ENCODE measurements at regions not wholly inside any gene's neighbourhood (a gene's known extent, or its start where the extent isn't known, plus 50 kb on each side); places are given as distances from the start of the nearest gene placed in this dataset.

GRCh38 chr14:71733210-71733883 is 198.9 kb upstream of the RGS6 start:
- no peaks in the 10 kb centered on the region for H3K27me3 ChIP-seq (ENCODE audit: control insufficient read depth in 2 of 2, insufficient read depth in 2 of 2, low read length in 2 of 2)
- H3K9me1 ChIP-seq (replicated peaks; ENCODE audit: control insufficient read depth, extremely low read depth, insufficient read depth, low read length): no peaks in the 10 kb centered on the region
- no peaks in the 10 kb centered on the region for H3K9me3 ChIP-seq (replicated peaks; ENCODE audit: control insufficient read depth, insufficient read depth, low read length)
- no peak overlapping the region for H3K4me2 ChIP-seq (ENCODE audit: insufficient read depth, low read length)
- no TSS peak for BruUV-seq (replicated peaks)
- POLR2A ChIA-PET: no interaction called here
- no peak overlapping the region for H3K27ac ChIP-seq (ENCODE audit: insufficient read depth, low read depth, low read length)
- TF ChIP-seq POLR2A (IDR thresholded peaks at IDR 0.05; ENCODE audit: low read depth, low read length) (no peak), FOS (IDR thresholded peaks at IDR 0.05; ENCODE audit: borderline replicate concordance, insufficient read depth, low read length) (no peak), JUN (IDR thresholded peaks at IDR 0.05; ENCODE audit: borderline replicate concordance, insufficient read depth, insufficient read length, low read depth) (no peak), POLR2AphosphoS5 (IDR thresholded peaks at IDR 0.05; ENCODE audit: insufficient read depth, low read depth, low read length) (no peak), EZH2 (IDR thresholded peaks at IDR 0.05; ENCODE audit: borderline replicate concordance, low read depth, low read length, severe bottlenecking) (no peak), GATA2 (IDR thresholded peaks at IDR 0.05; ENCODE audit: insufficient read depth, insufficient read length, low read depth, low read length) (no peak), MYC (IDR thresholded peaks at IDR 0.05; ENCODE audit: low read depth, low read length) (no peak), MAX (IDR thresholded peaks at IDR 0.05; ENCODE audit: insufficient read depth, insufficient read length) (no peak), CTCF (IDR thresholded peaks at IDR 0.05; ENCODE audit: extremely low read depth in 1 of 2, insufficient read depth in 1 of 2, low read depth in 1 of 2, low read length in 2 of 2) (no peak)
- no peak overlapping the region for H3K9ac ChIP-seq (replicated peaks; ENCODE audit: extremely low read depth, insufficient read depth, low read length)
- dilution Hi-C loops (cut with MboI; ENCODE audit: extremely low pct_ligation_motif_present, low sequenced_read_pairs) (no loop called here), intact Hi-C loops (cut with micrococcal nuclease) (no loop called here)
- CTCF ChIA-PET: interaction anchor here (1.2 to 1.5 kb wide), 3 partner anchors 21 to 567 kb away, joined by 3 to 7 read pairs (median 3); no protein-coding TSS in a partner anchor
- no peak overlapping the region for H3K4me3 ChIP-seq (replicated peaks in 1 of 3; ENCODE audit: insufficient read depth in 1 of 3, low read depth in 1 of 3, low read length in 3 of 3)
- no peaks in the 10 kb centered on the region for H3K79me2 ChIP-seq (ENCODE audit: control insufficient read depth, insufficient read depth, low read length)
- no peak for FAIRE-seq
- DNase-seq (ENCODE audit: low read depth, low spot score): no peak
- peaks cover 0 to 16% of the 10 kb centered on the region in 2 experiments for H3K36me3 ChIP-seq (ENCODE audit: control insufficient read depth in 2 of 2, extremely low read depth in 1 of 2, insufficient read depth in 2 of 2, low read length in 2 of 2)
- H3K4me1 ChIP-seq (ENCODE audit: control insufficient read depth, extremely low read depth, insufficient read depth, low read length): no peaks in the 10 kb centered on the region
- no peak overlapping the region for H2AFZ ChIP-seq (ENCODE audit: low read depth, low read length)
- no peaks in the 10 kb centered on the region for H4K20me1 ChIP-seq (replicated peaks; ENCODE audit: control insufficient read depth, extremely low read depth, insufficient read depth, low read length)
